ENCODE measurements at regions not wholly inside any gene's neighbourhood (a gene's known extent, or its start where the extent isn't known, plus 50 kb on each side); places are given as distances from the start of the nearest gene placed in this dataset.

DNA sequence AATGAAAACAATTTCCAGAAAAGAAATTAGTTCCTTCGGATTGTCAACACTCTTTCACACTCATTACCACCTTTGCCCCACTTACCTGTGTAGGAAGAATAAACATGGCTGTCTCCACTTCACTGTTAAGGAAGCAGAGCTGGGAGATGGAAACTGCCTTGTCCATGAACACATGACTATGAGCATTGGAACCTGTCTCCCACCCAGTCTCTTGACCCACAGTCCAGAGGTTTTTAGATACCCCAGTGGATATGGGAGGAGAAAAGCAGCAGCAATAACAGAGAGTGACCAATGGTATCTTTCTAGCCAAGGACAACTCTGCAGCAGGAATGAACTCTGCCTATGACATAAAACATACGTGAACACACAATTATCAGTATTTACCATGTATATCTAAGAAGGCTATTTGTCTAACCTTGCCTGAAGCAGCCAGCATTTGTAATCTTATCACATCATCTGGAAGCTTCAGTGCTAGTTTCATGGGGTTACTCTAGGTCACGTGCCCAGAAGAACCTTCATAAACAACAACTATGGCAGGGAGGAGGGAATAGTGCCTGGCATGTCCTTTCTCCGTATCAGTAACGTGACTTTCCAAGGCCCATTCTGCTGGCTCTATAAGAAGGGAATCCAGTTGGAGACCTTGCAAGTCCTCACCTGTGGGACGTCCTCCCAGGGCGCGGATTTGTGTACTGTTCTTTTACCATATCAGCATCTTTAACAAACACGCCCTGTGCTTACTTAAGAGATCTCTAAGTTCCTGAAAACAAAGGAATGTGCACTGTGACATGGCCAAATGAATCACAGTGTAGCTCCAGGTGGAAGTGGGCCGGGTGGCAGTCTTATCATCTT, 221.8 kb upstream of the UBL3 start:
- no peaks in the 10 kb centered on the region for H3K9me3 ChIP-seq (ENCODE audit: control extremely low read depth in 1 of 3, control insufficient read depth in 2 of 3, insufficient read depth in 1 of 3, low read length in 2 of 3)
- no peak overlapping the region for H3K9ac ChIP-seq (ENCODE audit: low read length)
- no peak overlapping the region for H3K4me3 Mint-ChIP-seq
- WGBS (ENCODE audit: insufficient coverage) = over 99% methylated on average over 7 of the region's 10 CpGs
- H3K27me3 Mint-ChIP-seq = peaks cover 11% of the 10 kb centered on the region
- H3K27me3 ChIP-seq (replicated peaks in 1 of 4; ENCODE audit: control extremely low read depth in 1 of 4, control insufficient read depth in 3 of 4, insufficient read depth in 4 of 4, low read length in 3 of 4) = no peaks in the 10 kb centered on the region
- no peak overlapping the region for H2AFZ ChIP-seq (ENCODE audit: insufficient read depth, low read depth, low read length, poor library complexity, severe bottlenecking)
- no peak overlapping the region for H3K4me2 ChIP-seq (replicated peaks; ENCODE audit: low read depth, low read length, poor library complexity, severe bottlenecking)
- CTCF ChIA-PET = no interaction called here
- TF ChIP-seq, protein P1, sequence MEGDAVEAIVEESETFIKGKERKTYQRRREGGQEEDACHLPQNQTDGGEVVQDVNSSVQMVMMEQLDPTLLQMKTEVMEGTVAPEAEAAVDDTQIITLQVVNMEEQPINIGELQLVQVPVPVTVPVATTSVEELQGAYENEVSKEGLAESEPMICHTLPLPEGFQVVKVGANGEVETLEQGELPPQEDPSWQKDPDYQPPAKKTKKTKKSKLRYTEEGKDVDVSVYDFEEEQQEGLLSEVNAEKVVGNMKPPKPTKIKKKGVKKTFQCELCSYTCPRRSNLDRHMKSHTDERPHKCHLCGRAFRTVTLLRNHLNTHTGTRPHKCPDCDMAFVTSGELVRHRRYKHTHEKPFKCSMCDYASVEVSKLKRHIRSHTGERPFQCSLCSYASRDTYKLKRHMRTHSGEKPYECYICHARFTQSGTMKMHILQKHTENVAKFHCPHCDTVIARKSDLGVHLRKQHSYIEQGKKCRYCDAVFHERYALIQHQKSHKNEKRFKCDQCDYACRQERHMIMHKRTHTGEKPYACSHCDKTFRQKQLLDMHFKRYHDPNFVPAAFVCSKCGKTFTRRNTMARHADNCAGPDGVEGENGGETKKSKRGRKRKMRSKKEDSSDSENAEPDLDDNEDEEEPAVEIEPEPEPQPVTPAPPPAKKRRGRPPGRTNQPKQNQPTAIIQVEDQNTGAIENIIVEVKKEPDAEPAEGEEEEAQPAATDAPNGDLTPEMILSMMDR (IDR thresholded peaks at IDR 0.05) = no peak
- TF ChIP-seq EZH2 (IDR thresholded peaks at IDR 0.05; ENCODE audit: borderline replicate concordance, insufficient read depth, low read depth, low read length, poor library complexity, severe bottlenecking) = no peak
- no peak for ATAC-seq (ENCODE audit: low read depth)
- no peaks in the 10 kb centered on the region for H3K4me1 Mint-ChIP-seq
- H3K27ac ChIP-seq (ENCODE audit: low read length in 2 of 2) = no peak overlapping the region
- H3K79me2 ChIP-seq (ENCODE audit: control insufficient read depth, insufficient read depth, low read length) = no peaks in the 10 kb centered on the region
- H3K4me3 ChIP-seq (ENCODE audit: control extremely low read depth in 1 of 5, extremely low read depth in 1 of 5, insufficient read depth in 1 of 5, low read depth in 2 of 5, low read length in 4 of 5) = no peak overlapping the region
- H3K9me3 Mint-ChIP-seq (ENCODE audit: insufficient read depth) = no peaks in the 10 kb centered on the region
- H3K27ac Mint-ChIP-seq = no peak overlapping the region
- H3K4me1 ChIP-seq (ENCODE audit: control insufficient read depth in 2 of 2, insufficient read depth in 2 of 2, low read length in 2 of 2) = no peaks in the 10 kb centered on the region
- DNase-seq = no peak
- intact Hi-C loops (cut with micrococcal nuclease) = no loop called here
- no peaks in the 10 kb centered on the region for H3K36me3 ChIP-seq (replicated peaks in 1 of 2; ENCODE audit: control extremely low read depth in 1 of 2, control insufficient read depth in 1 of 2, extremely low read depth in 1 of 2, insufficient read depth in 2 of 2, low read length in 1 of 2)
- POLR2A ChIA-PET = no interaction called here
- H4K20me1 ChIP-seq (ENCODE audit: control insufficient read depth, insufficient read depth, low read length, poor library complexity, severe bottlenecking) = no peaks in the 10 kb centered on the region

DNA sequence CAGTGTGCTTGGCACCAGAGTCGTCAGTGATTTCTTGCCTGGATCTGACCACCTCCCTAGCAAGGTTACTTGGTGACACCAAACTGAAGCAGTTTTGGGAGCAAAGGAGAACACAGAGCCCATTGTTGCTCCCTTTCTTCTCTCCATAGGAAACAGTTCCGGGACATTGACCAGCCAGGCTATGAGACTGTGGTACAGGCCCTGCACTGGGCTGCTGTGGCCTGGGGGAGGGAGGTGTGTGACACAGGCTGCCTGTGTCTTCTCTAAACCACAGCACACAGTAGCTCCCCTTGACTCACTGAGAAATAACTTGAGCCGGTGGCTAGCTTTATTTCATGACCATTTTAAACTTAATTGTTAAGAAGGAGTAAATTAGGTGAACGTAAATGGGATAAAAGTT, 214.8 kb upstream of the UBL3 start:
- Histone ChIP-seq H3K79me2 (ENCODE audit: control insufficient read depth, insufficient read depth, low read length) (no peaks in the 10 kb centered on the region), H3K4me1 (ENCODE audit: control insufficient read depth in 2 of 2, insufficient read depth in 2 of 2, low read length in 2 of 2) (no peaks in the 10 kb centered on the region), H2AFZ (ENCODE audit: insufficient read depth, low read depth, low read length, poor library complexity, severe bottlenecking) (no peak overlapping the region), H3K27me3 (replicated peaks in 1 of 4; ENCODE audit: control extremely low read depth in 1 of 4, control insufficient read depth in 3 of 4, insufficient read depth in 4 of 4, low read length in 3 of 4) (peaks cover 0 to 4% (median 0%) of the 10 kb centered on the region in 4 experiments), H3K9ac (ENCODE audit: low read length) (no peak overlapping the region), H3K4me3 (ENCODE audit: control extremely low read depth in 1 of 5, extremely low read depth in 1 of 5, insufficient read depth in 1 of 5, low read depth in 2 of 5, low read length in 4 of 5) (no peak overlapping the region), H4K20me1 (ENCODE audit: control insufficient read depth, insufficient read depth, low read length, poor library complexity, severe bottlenecking) (no peaks in the 10 kb centered on the region), H3K27ac (ENCODE audit: low read length in 2 of 2) (no peak overlapping the region), H3K36me3 (replicated peaks in 1 of 2; ENCODE audit: control extremely low read depth in 1 of 2, control insufficient read depth in 1 of 2, extremely low read depth in 1 of 2, insufficient read depth in 2 of 2, low read length in 1 of 2) (no peaks in the 10 kb centered on the region), H3K4me2 (replicated peaks; ENCODE audit: low read depth, low read length, poor library complexity, severe bottlenecking) (no peak overlapping the region), H3K9me3 (ENCODE audit: control extremely low read depth in 1 of 3, control insufficient read depth in 2 of 3, insufficient read depth in 1 of 3, low read length in 2 of 3) (no peaks in the 10 kb centered on the region)
- no peak overlapping the region for H3K4me3 Mint-ChIP-seq
- no peak for DNase-seq
- ATAC-seq (ENCODE audit: low read depth) = no peak
- ChIA-PET POLR2A (no interaction called here), CTCF (no interaction called here)
- WGBS (ENCODE audit: insufficient coverage) = 100% methylated on average over 1 of the region's 4 CpGs
- no peak for TF ChIP-seq EZH2 (IDR thresholded peaks at IDR 0.05; ENCODE audit: borderline replicate concordance, insufficient read depth, low read depth, low read length, poor library complexity, severe bottlenecking)
- TF ChIP-seq, protein P1 (IDR thresholded peaks at IDR 0.05) = no peak
- peaks cover 26% of the 10 kb centered on the region for H3K27me3 Mint-ChIP-seq
- no peak overlapping the region for H3K27ac Mint-ChIP-seq
- no peaks in the 10 kb centered on the region for H3K4me1 Mint-ChIP-seq
- H3K9me3 Mint-ChIP-seq (ENCODE audit: insufficient read depth) = no peaks in the 10 kb centered on the region
- intact Hi-C loops (cut with micrococcal nuclease) = no loop called here

Data from B cell (primary cell).